Ureter (tissue), 1 donor: ENCODE measurements at regions not wholly inside any gene's neighbourhood (a gene's known extent, or its start where the extent isn't known, plus 50 kb on each side); places are given as distances from the start of the nearest gene placed in this dataset.

Experiments
- DNase-seq: peaks from one replicate; pipeline ENCODE4 v3.0.0-alpha.2; 2020; ENCODE audit warnings: low spot score
- donor health status: DM: yes; HTN: yes; CAD: no.

- no peak for DNase-seq
Measured at GRCh38 chr7:13035233-13035632, 347.8 kb downstream of the ARL4A start.

GRCh38 chr7:13036256-13036780 is 348.9 kb downstream of the ARL4A start:
- DNase-seq: no peak

GRCh38 chr7:13037216-13037615 is 349.8 kb downstream of the ARL4A start:
- DNase-seq: no peak

- DNase-seq: no peak
Measured at GRCh38 chr7:13041368-13041988, 354.0 kb downstream of the ARL4A start.

- DNase-seq: no peak
Measured at GRCh38 chr7:13042605-13043236, 355.3 kb downstream of the ARL4A start.

- no peak for DNase-seq
Measured at GRCh38 chr7:13044309-13044708, 356.9 kb downstream of the ARL4A start.

GRCh38 chr7:13047061-13047460 is 359.6 kb downstream of the ARL4A start:
- no peak for DNase-seq

- DNase-seq: no peak
Measured at GRCh38 chr7:13049946-13050345, 362.5 kb downstream of the ARL4A start.

- no peak for DNase-seq
Measured at GRCh38 chr7:13050703-13051102, 363.3 kb downstream of the ARL4A start.

- DNase-seq: no peak
Measured at GRCh38 chr7:13055732-13056368, 368.4 kb downstream of the ARL4A start.

GRCh38 chr7:13057462-13058200 is 370.2 kb downstream of the ARL4A start:
- DNase-seq: no peak

- DNase-seq: no peak
Measured at GRCh38 chr7:13060173-13060572, 372.7 kb downstream of the ARL4A start.

GRCh38 chr7:13061115-13061514 is 373.7 kb downstream of the ARL4A start:
- no peak for DNase-seq

GRCh38 chr7:13062631-13063030 is 375.2 kb downstream of the ARL4A start:
- no peak for DNase-seq

GRCh38 chr7:13067036-13067435 is 379.6 kb downstream of the ARL4A start:
- DNase-seq: no peak

GRCh38 chr7:13068032-13068431 is 380.6 kb downstream of the ARL4A start:
- DNase-seq: no peak

- no peak for DNase-seq
Measured at GRCh38 chr7:13069841-13070240, 382.4 kb downstream of the ARL4A start.

GRCh38 chr7:13072014-13072413 is 384.6 kb downstream of the ARL4A start:
- DNase-seq: no peak

GRCh38 chr7:13077466-13077865 is 390.0 kb downstream of the ARL4A start:
- DNase-seq: no peak

GRCh38 chr7:13078105-13078504 is 390.7 kb downstream of the ARL4A start:
- DNase-seq: no peak

- no peak for DNase-seq
Measured at GRCh38 chr7:13090959-13091358, 403.5 kb downstream of the ARL4A start.

GRCh38 chr7:13091974-13092707 is 404.7 kb downstream of the ARL4A start:
- DNase-seq: no peak
